GM21576 (cell line): ENCODE measurements at regions not wholly inside any gene's neighbourhood (a gene's known extent, or its start where the extent isn't known, plus 50 kb on each side); places are given as distances from the start of the nearest gene placed in this dataset.
"Not testable (repeated sequence)": the region's sequence is repeated elsewhere in the genome, so short reads cannot be mapped to it uniquely, and the experiment has no call there.

ENCODE experiments used
- ATAC-seq: cut with Tn5 transposase; IDR thresholded peaks from one replicate; pipeline ENCODE4 v1.9.1; 2021; ENCODE audit warnings: mild to moderate bottlenecking, moderate library complexity; ENCODE audit not compliant: unreplicated experiment

- no peak for ATAC-seq
Measured at GRCh38 chr10:124248056-124249045, 155.0 kb upstream of the CHST15 start.

- no peak for ATAC-seq
Measured at GRCh38 chr10:124245806-124246440, 152.5 kb upstream of the CHST15 start.

GRCh38 chr10:124245191-124245590 is 151.8 kb upstream of the CHST15 start:
- no peak for ATAC-seq

- ATAC-seq: no peak
Measured at GRCh38 chr10:124244256-124244877, 151.0 kb upstream of the CHST15 start.

- no peak for ATAC-seq
Measured at GRCh38 chr10:124243702-124244121, 150.3 kb upstream of the CHST15 start.

- ATAC-seq: no peak
Measured at GRCh38 chr10:124242791-124243190, 149.4 kb upstream of the CHST15 start.

GRCh38 chr10:124242365-124242764 is 149.0 kb upstream of the CHST15 start:
- ATAC-seq: no peak

GRCh38 chr10:124241510-124241909 is 148.1 kb upstream of the CHST15 start:
- not testable (repeated sequence) for ATAC-seq

GRCh38 chr10:124240839-124241291 is 147.5 kb upstream of the CHST15 start:
- no peak for ATAC-seq

- no peak for ATAC-seq
Measured at GRCh38 chr10:124239696-124240095, 146.3 kb upstream of the CHST15 start.

- no peak for ATAC-seq
Measured at GRCh38 chr10:124239134-124239533, 145.7 kb upstream of the CHST15 start.

- no peak for ATAC-seq
Measured at GRCh38 chr10:124238367-124238766, 145.0 kb upstream of the CHST15 start.

GRCh38 chr10:124237282-124237961 is 144.0 kb upstream of the CHST15 start:
- ATAC-seq: no peak

- no peak for ATAC-seq
Measured at GRCh38 chr10:124236816-124237215, 143.4 kb upstream of the CHST15 start.

GRCh38 chr10:124236136-124236535 is 142.7 kb upstream of the CHST15 start:
- ATAC-seq: no peak

- ATAC-seq: no peak
Measured at GRCh38 chr10:124235232-124235631, 141.8 kb upstream of the CHST15 start.

- ATAC-seq: no peak
Measured at GRCh38 chr10:124233546-124234138, 140.2 kb upstream of the CHST15 start.

- no peak for ATAC-seq
Measured at GRCh38 chr10:124232686-124233545, 139.5 kb upstream of the CHST15 start.
